ENCODE measurements at regions not wholly inside any gene's neighbourhood (a gene's known extent, or its start where the extent isn't known, plus 50 kb on each side); places are given as distances from the start of the nearest gene placed in this dataset.

DNA sequence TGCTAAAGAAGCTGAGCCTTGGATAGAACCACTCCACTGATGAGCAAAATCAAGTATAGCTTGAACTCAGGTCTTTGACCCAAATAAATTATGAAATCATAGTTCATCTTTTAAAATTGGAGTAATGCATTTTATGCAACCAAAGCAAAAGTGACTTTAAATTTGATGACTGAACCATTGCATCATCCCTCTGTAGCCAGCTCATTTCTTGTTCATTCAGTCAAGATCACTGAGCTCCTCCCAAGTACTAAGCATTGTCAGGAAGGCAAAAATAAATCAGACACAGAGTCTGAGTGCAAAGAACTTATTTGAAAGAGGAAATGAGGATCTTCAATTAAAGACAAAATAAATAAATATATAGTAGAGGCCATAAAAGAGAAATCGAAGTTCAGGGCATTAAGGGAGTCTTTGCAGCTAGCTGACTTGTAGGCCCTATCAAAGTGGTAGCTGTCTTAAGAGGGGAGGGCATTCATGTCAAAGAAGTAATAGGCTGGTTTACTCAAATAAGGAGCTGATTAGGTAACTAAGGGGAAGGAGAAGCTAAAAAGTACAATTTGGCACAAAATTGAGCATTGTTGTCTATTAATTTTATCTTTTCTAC, 411.8 kb downstream of the MTX2 start:
- TF ChIP-seq, protein P1, sequence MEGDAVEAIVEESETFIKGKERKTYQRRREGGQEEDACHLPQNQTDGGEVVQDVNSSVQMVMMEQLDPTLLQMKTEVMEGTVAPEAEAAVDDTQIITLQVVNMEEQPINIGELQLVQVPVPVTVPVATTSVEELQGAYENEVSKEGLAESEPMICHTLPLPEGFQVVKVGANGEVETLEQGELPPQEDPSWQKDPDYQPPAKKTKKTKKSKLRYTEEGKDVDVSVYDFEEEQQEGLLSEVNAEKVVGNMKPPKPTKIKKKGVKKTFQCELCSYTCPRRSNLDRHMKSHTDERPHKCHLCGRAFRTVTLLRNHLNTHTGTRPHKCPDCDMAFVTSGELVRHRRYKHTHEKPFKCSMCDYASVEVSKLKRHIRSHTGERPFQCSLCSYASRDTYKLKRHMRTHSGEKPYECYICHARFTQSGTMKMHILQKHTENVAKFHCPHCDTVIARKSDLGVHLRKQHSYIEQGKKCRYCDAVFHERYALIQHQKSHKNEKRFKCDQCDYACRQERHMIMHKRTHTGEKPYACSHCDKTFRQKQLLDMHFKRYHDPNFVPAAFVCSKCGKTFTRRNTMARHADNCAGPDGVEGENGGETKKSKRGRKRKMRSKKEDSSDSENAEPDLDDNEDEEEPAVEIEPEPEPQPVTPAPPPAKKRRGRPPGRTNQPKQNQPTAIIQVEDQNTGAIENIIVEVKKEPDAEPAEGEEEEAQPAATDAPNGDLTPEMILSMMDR (IDR thresholded peaks at IDR 0.05), result no peak
- Mint-ChIP-seq H3K4me3 (no peak overlapping the region), H3K27ac (no peak overlapping the region), H3K27me3 (ENCODE audit: insufficient read depth) (peaks cover 13% of the 10 kb centered on the region), H3K9me3 (no peaks in the 10 kb centered on the region), H3K4me1 (ENCODE audit: low read depth) (peaks cover 17% of the 10 kb centered on the region), H3K36me3 (ENCODE audit: low read depth) (no peaks in the 10 kb centered on the region)
- DNase-seq, result no peak

DNA sequence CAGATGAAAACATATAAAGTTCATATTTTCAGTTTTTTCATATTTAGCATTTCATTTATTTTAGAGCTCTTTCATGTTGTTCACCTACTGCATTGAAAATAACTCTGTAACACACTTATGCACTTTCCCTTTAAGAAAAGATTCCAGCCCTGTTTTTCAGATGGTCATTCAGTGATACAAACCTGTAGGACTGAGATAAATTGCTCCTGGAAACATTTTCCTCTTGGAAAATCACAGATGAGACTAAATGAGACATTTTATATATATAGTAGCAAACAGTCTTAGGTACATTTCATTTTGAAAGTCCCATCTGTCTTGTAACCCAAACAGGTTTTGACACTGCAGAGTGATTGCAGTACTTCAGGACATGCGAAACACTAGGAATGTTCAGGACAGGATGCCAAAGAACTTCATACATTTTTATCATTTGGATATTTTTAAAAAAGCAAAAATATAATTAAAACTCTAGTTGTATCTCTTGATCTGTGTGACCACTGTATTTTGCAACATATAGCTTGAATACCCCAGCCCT, 412.4 kb downstream of the MTX2 start:
- Mint-ChIP-seq H3K9me3 (no peaks in the 10 kb centered on the region), H3K36me3 (ENCODE audit: low read depth) (no peaks in the 10 kb centered on the region), H3K27ac (no peak overlapping the region), H3K4me1 (ENCODE audit: low read depth) (peaks cover 17% of the 10 kb centered on the region), H3K4me3 (no peak overlapping the region), H3K27me3 (ENCODE audit: insufficient read depth) (peaks cover 13% of the 10 kb centered on the region)
- TF ChIP-seq, protein P1 (IDR thresholded peaks at IDR 0.05), result no peak
- no peak for DNase-seq

DNA sequence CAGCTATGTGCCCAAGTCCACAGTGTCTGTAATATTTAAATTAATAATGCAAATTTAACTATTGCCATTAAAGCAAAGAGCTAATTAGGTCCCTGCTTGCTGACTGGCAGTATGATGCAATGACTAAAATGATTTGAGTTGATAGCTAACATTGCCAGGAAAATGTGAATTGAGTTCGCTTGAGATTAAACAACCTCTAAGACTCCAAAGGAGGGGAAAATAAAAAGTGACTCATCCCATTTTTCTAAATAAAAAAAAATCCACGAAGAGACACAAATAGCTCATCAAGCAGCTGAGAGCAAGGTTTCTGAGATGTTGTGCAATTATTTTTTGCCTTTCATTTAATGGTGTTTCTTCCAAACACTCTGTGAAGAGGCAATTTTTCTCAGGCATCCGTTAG, 413.0 kb downstream of the MTX2 start:
- no peak for DNase-seq
- TF ChIP-seq, protein P1 (IDR thresholded peaks at IDR 0.05), result no peak
- Mint-ChIP-seq H3K36me3 (ENCODE audit: low read depth) (no peaks in the 10 kb centered on the region), H3K4me1 (ENCODE audit: low read depth) (peaks cover 17% of the 10 kb centered on the region), H3K27me3 (ENCODE audit: insufficient read depth) (peaks cover 13% of the 10 kb centered on the region), H3K9me3 (no peaks in the 10 kb centered on the region), H3K4me3 (no peak overlapping the region), H3K27ac (no peak overlapping the region)

DNA sequence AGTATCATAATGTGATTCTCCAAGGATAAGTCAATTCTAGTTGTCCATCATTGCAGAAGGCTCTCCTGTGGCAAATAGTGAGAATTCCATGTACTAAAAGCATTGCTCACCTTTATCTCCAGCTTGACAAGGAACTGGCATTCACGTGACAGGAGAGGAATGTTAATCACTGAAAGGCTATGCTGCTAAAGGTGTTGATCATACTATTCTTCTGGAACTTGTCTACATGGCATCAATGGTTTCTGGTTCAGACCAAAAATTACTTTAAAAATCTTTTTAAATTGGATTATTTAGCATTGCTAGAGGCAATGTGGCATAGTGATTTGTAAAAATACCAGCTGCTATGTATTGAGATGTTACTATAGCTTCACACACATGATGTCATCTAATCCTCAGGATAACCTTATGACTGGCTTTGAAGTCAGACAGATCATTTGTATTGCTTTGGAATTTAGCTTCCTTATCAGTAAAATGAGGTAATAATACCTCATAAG, 414.4 kb downstream of the MTX2 start:
- no peaks in the 10 kb centered on the region for H3K36me3 Mint-ChIP-seq (ENCODE audit: low read depth)
- H3K4me3 Mint-ChIP-seq, result no peak overlapping the region
- peaks cover 16% of the 10 kb centered on the region for H3K4me1 Mint-ChIP-seq (ENCODE audit: low read depth)
- no peak for DNase-seq
- H3K9me3 Mint-ChIP-seq, result no peaks in the 10 kb centered on the region
- H3K27ac Mint-ChIP-seq, result no peak overlapping the region
- TF ChIP-seq, protein P1 (IDR thresholded peaks at IDR 0.05), result no peak
- H3K27me3 Mint-ChIP-seq (ENCODE audit: insufficient read depth), result peaks cover 17% of the 10 kb centered on the region

- Mint-ChIP-seq H3K9me3 (no peaks in the 10 kb centered on the region), H3K4me3 (no peak overlapping the region), H3K4me1 (ENCODE audit: low read depth) (peaks cover 7% of the 10 kb centered on the region), H3K27ac (no peak overlapping the region), H3K27me3 (ENCODE audit: insufficient read depth) (peaks cover 10% of the 10 kb centered on the region; the same call in 1 of the 2 replicates), H3K36me3 (ENCODE audit: low read depth) (no peaks in the 10 kb centered on the region)
- no peak for DNase-seq
- TF ChIP-seq, protein P1 (IDR thresholded peaks at IDR 0.05), result no peak
These were observed 416.7 kb downstream of the MTX2 start for GRCh38 chr2:176685908-176686307.
